IPS DF 6.9 (cell line): ENCODE measurements at regions not wholly inside any gene's neighbourhood (a gene's known extent, or its start where the extent isn't known, plus 50 kb on each side); places are given as distances from the start of the nearest gene placed in this dataset.

Experiments
- DNase-seq: peaks from one replicate; pipeline ENCODE4 v3.0.0-alpha.2; 2013; ENCODE audit warnings: low read depth, low spot score
- H3K27ac ChIP-seq: one replicate; pipeline ENCODE4 v1.5.1; 2013; ENCODE audit warnings: low read length, control low read depth
- H3K27me3 ChIP-seq: 2 replicates; pipeline ENCODE4 v1.6.1; 2013; ENCODE audit warnings: mild to moderate bottlenecking, low read length; ENCODE audit not compliant: control insufficient read depth, insufficient read depth
- H3K36me3 ChIP-seq: 2 replicates; pipeline ENCODE4 v1.6.1; 2013; ENCODE audit warnings: low read length; ENCODE audit not compliant: control insufficient read depth, insufficient read depth
- H3K4me1 ChIP-seq: 2 replicates; pipeline ENCODE4 v1.6.1; 2013; ENCODE audit warnings: low read length; ENCODE audit not compliant: control insufficient read depth, insufficient read depth
- H3K4me3 ChIP-seq: 2 replicates; pipeline ENCODE4 v1.5.1; 2013; ENCODE audit warnings: mild to moderate bottlenecking, low read length
- H3K9me3 ChIP-seq: 2 replicates; pipeline ENCODE4 v1.6.1; 2013; ENCODE audit warnings: low read length, inconsistent platforms; ENCODE audit not compliant: control insufficient read depth, insufficient read depth
- WGBS: extraction: QIAGEN DNeasy Blood & Tissue Kit; methylation state at CpG from one replicate; pipeline ENCODE4 v1.1.7; 2013; ENCODE audit warnings: mixed read lengths, missing lambda C conversion rate; ENCODE audit not compliant: insufficient read length, insufficient coverage; 5-methylcytosine and 5-hydroxymethylcytosine counted together

- no peak overlapping the region for H3K4me3 ChIP-seq
- no peaks in the 10 kb centered on the region for H3K36me3 ChIP-seq
- H3K4me1 ChIP-seq: no peaks in the 10 kb centered on the region
- WGBS: no CpG with 5 or more reads among the region's 3 CpGs
- H3K27me3 ChIP-seq: no peaks in the 10 kb centered on the region
- no peak for DNase-seq
- H3K27ac ChIP-seq: no peak overlapping the region
- H3K9me3 ChIP-seq: no peaks in the 10 kb centered on the region
Observed at GRCh38 chr14:84397631-84398030, 1132.3 kb upstream of the FLRT2 start.

- WGBS: no CpG with 5 or more reads among the region's 62 CpGs
- no peaks in the 10 kb centered on the region for H3K27me3 ChIP-seq
- no peak overlapping the region for H3K27ac ChIP-seq
- H3K4me1 ChIP-seq: no peaks in the 10 kb centered on the region
- no peaks in the 10 kb centered on the region for H3K9me3 ChIP-seq
- H3K4me3 ChIP-seq: no peak overlapping the region
- DNase-seq: no peak
- H3K36me3 ChIP-seq: no peaks in the 10 kb centered on the region
Observed at GRCh38 chr14:84399296-84399910, 1130.5 kb upstream of the FLRT2 start.

- Histone ChIP-seq H3K36me3 (no peaks in the 10 kb centered on the region), H3K27ac (no peak overlapping the region), H3K27me3 (no peaks in the 10 kb centered on the region), H3K4me1 (no peaks in the 10 kb centered on the region), H3K4me3 (no peak overlapping the region), H3K9me3 (no peaks in the 10 kb centered on the region)
- no peak for DNase-seq
- no CpG with 5 or more reads among the region's 3 CpGs for WGBS
Observed at GRCh38 chr14:84401631-84402030, 1128.3 kb upstream of the FLRT2 start.

- H3K27ac ChIP-seq: no peak overlapping the region
- DNase-seq: no peak
- WGBS: no CpG with 5 or more reads among the region's 2 CpGs
Observed at GRCh38 chr14:84403585-84403984, 1126.4 kb upstream of the FLRT2 start.

GRCh38 chr14:84404246-84404645, 1125.7 kb upstream of the FLRT2 start:
- H3K27me3 ChIP-seq: no peaks in the 10 kb centered on the region
- H3K27ac ChIP-seq: no peak overlapping the region
- no peaks in the 10 kb centered on the region for H3K9me3 ChIP-seq
- H3K4me1 ChIP-seq: no peaks in the 10 kb centered on the region
- H3K4me3 ChIP-seq: no peak overlapping the region
- no peak for DNase-seq
- WGBS: no CpG with 5 or more reads among the region's 3 CpGs
- no peaks in the 10 kb centered on the region for H3K36me3 ChIP-seq

More at GRCh38 chr14:84403585-84403984, 1126.4 kb upstream of the FLRT2 start:
- no peaks in the 10 kb centered on the region for H3K9me3 ChIP-seq
- H3K4me3 ChIP-seq: no peak overlapping the region
- no peaks in the 10 kb centered on the region for H3K36me3 ChIP-seq
- H3K27me3 ChIP-seq: no peaks in the 10 kb centered on the region
- no peaks in the 10 kb centered on the region for H3K4me1 ChIP-seq

- Histone ChIP-seq H3K36me3 (no peaks in the 10 kb centered on the region), H3K27me3 (no peaks in the 10 kb centered on the region), H3K4me3 (no peak overlapping the region), H3K4me1 (no peaks in the 10 kb centered on the region), H3K27ac (no peak overlapping the region), H3K9me3 (no peaks in the 10 kb centered on the region)
- no peak for DNase-seq
- WGBS: no CpG with 5 or more reads among the region's 3 CpGs
Observed at GRCh38 chr14:84409435-84409834, 1120.5 kb upstream of the FLRT2 start.

GRCh38 chr14:84410344-84410743, 1119.6 kb upstream of the FLRT2 start:
- Histone ChIP-seq H3K4me1 (no peaks in the 10 kb centered on the region), H3K9me3 (no peaks in the 10 kb centered on the region), H3K36me3 (no peaks in the 10 kb centered on the region), H3K4me3 (no peak overlapping the region), H3K27ac (no peak overlapping the region), H3K27me3 (no peaks in the 10 kb centered on the region)
- WGBS: no CpG with 5 or more reads among the region's 3 CpGs
- no peak for DNase-seq

- H3K27ac ChIP-seq: no peak overlapping the region
- no CpG with 5 or more reads among the region's 2 CpGs for WGBS
- H3K4me1 ChIP-seq: no peaks in the 10 kb centered on the region
- H3K27me3 ChIP-seq: no peaks in the 10 kb centered on the region
- H3K36me3 ChIP-seq: no peaks in the 10 kb centered on the region
- no peaks in the 10 kb centered on the region for H3K9me3 ChIP-seq
- no peak overlapping the region for H3K4me3 ChIP-seq
- no peak for DNase-seq
Observed at GRCh38 chr14:84420221-84420620, 1109.7 kb upstream of the FLRT2 start.

GRCh38 chr14:84421621-84422020, 1108.3 kb upstream of the FLRT2 start:
- no peak for DNase-seq
- Histone ChIP-seq H3K27me3 (no peaks in the 10 kb centered on the region), H3K4me3 (no peak overlapping the region), H3K36me3 (no peaks in the 10 kb centered on the region), H3K9me3 (no peaks in the 10 kb centered on the region), H3K27ac (no peak overlapping the region), H3K4me1 (no peaks in the 10 kb centered on the region)

GRCh38 chr14:84425968-84426367, 1104.0 kb upstream of the FLRT2 start:
- no peaks in the 10 kb centered on the region for H3K9me3 ChIP-seq
- H3K36me3 ChIP-seq: no peaks in the 10 kb centered on the region
- no peak overlapping the region for H3K4me3 ChIP-seq
- H3K27me3 ChIP-seq: no peaks in the 10 kb centered on the region
- no peak overlapping the region for H3K27ac ChIP-seq
- WGBS: no CpG with 5 or more reads among the region's 2 CpGs
- no peak for DNase-seq
- H3K4me1 ChIP-seq: no peaks in the 10 kb centered on the region

GRCh38 chr14:84432676-84433075, 1097.3 kb upstream of the FLRT2 start:
- H3K4me1 ChIP-seq: peaks cover 2% of the 10 kb centered on the region; the same call in 1 of the 2 replicates
- no peak for DNase-seq
- no peak overlapping the region for H3K4me3 ChIP-seq
- no peaks in the 10 kb centered on the region for H3K27me3 ChIP-seq
- no peaks in the 10 kb centered on the region for H3K9me3 ChIP-seq
- H3K27ac ChIP-seq: no peak overlapping the region
- H3K36me3 ChIP-seq: no peaks in the 10 kb centered on the region
